Parathyroid adenoma (tissue), 2 donors: ENCODE measurements at regions not wholly inside any gene's neighbourhood (a gene's known extent, or its start where the extent isn't known, plus 50 kb on each side); places are given as distances from the start of the nearest gene placed in this dataset.

Source experiments
- H2AFZ ChIP-seq: fragments of 300-600 bp; sonication (generic); one replicate; pipeline ENCODE4 v1.7.0; 2017; ENCODE audit warnings: antibody characterized with exemption, mild to moderate bottlenecking
- H3K27ac ChIP-seq: fragments of 300-600 bp; sonication (generic); one replicate; pipeline ENCODE4 v1.7.0; 2017
- H3K27me3 ChIP-seq: fragments of 300-600 bp; sonication (generic); one replicate; pipeline ENCODE4 v1.7.0; 2017; ENCODE audit warnings: low read length; ENCODE audit not compliant: control insufficient read depth, insufficient read depth
- H3K36me3 ChIP-seq: fragments of 300-600 bp; sonication (generic); one replicate; pipeline ENCODE4 v1.7.0; 2017; ENCODE audit warnings: low read length; ENCODE audit not compliant: control insufficient read depth, insufficient read depth
- H3K4me1 ChIP-seq: fragments of 300-600 bp; sonication (generic); one replicate; pipeline ENCODE4 v1.7.0; 2017; ENCODE audit warnings: control low read depth
- H3K4me2 ChIP-seq: fragments of 300-600 bp; sonication (generic); one replicate; pipeline ENCODE4 v1.7.0; 2017; ENCODE audit warnings: low read length
- H3K4me3 ChIP-seq: fragments of 300-600 bp; sonication (generic); one replicate; pipeline ENCODE4 v1.7.0; 2017; ENCODE audit warnings: low read depth, low read length
- H3K79me2 ChIP-seq: fragments of 300-600 bp; sonication (generic); one replicate; pipeline ENCODE4 v1.7.0; 2017; ENCODE audit warnings: control low read depth
- H3K9ac ChIP-seq: fragments of 300-600 bp; sonication (generic); one replicate; pipeline ENCODE4 v1.7.0; 2017; ENCODE audit warnings: mild to moderate bottlenecking
- H3K9me3 ChIP-seq: fragments of 300-600 bp; sonication (generic); one replicate; pipeline ENCODE4 v1.7.0; 2017; ENCODE audit warnings: low read length; ENCODE audit not compliant: control insufficient read depth
- CTCF ChIP-seq: fragments of 300-600 bp; sonication (generic); IDR thresholded peaks from one replicate; pipeline ENCODE4 v1.7.0; 2017; ENCODE audit warnings: antibody characterized with exemption, mild to moderate bottlenecking
- donor health status: primary hyperparathyroidism.

GRCh38 chr18:56475250-56475649 is 163.1 kb downstream of the TXNL1 start:
- no peaks in the 10 kb centered on the region for H3K36me3 ChIP-seq
- H3K9me3 ChIP-seq: no peaks in the 10 kb centered on the region
- no peaks in the 10 kb centered on the region for H3K27me3 ChIP-seq
- H3K4me1 ChIP-seq: no peaks in the 10 kb centered on the region
- H2AFZ ChIP-seq: no peak overlapping the region
- H3K9ac ChIP-seq: no peak overlapping the region
- no peaks in the 10 kb centered on the region for H3K79me2 ChIP-seq
- no peak overlapping the region for H3K27ac ChIP-seq
- no peak overlapping the region for H3K4me3 ChIP-seq
- no peak for TF ChIP-seq CTCF
- no peak overlapping the region for H3K4me2 ChIP-seq

GRCh38 chr18:56473400-56474024 is 164.9 kb downstream of the TXNL1 start:
- H3K27me3 ChIP-seq: no peaks in the 10 kb centered on the region

GRCh38 chr18:56470406-56471351 is 167.7 kb downstream of the TXNL1 start:
- no peak overlapping the region for H3K9ac ChIP-seq
- H3K27me3 ChIP-seq: no peaks in the 10 kb centered on the region
- H3K36me3 ChIP-seq: no peaks in the 10 kb centered on the region
- H3K9me3 ChIP-seq: no peaks in the 10 kb centered on the region
- no peak overlapping the region for H3K4me3 ChIP-seq
- no peaks in the 10 kb centered on the region for H3K79me2 ChIP-seq
- no peaks in the 10 kb centered on the region for H3K4me1 ChIP-seq
- H3K27ac ChIP-seq: no peak overlapping the region
- TF ChIP-seq CTCF: no peak
- H2AFZ ChIP-seq: no peak overlapping the region
- H3K4me2 ChIP-seq: no peak overlapping the region

More at GRCh38 chr18:56473400-56474024, 164.9 kb downstream of the TXNL1 start:
- no peak overlapping the region for H3K27ac ChIP-seq
- no peak overlapping the region for H3K4me2 ChIP-seq
- H3K36me3 ChIP-seq: no peaks in the 10 kb centered on the region
- H3K9ac ChIP-seq: no peak overlapping the region
- no peaks in the 10 kb centered on the region for H3K9me3 ChIP-seq
- no peak overlapping the region for H3K4me3 ChIP-seq
- no peak for TF ChIP-seq CTCF
- no peaks in the 10 kb centered on the region for H3K4me1 ChIP-seq
- no peak overlapping the region for H2AFZ ChIP-seq
- no peaks in the 10 kb centered on the region for H3K79me2 ChIP-seq

- H3K27me3 ChIP-seq: no peaks in the 10 kb centered on the region
- no peaks in the 10 kb centered on the region for H3K9me3 ChIP-seq
- H3K4me3 ChIP-seq: no peak overlapping the region
- H3K4me1 ChIP-seq: no peaks in the 10 kb centered on the region
- H3K9ac ChIP-seq: no peak overlapping the region
- H3K4me2 ChIP-seq: no peak overlapping the region
- no peaks in the 10 kb centered on the region for H3K79me2 ChIP-seq
- H2AFZ ChIP-seq: no peak overlapping the region
- no peak for TF ChIP-seq CTCF
- H3K36me3 ChIP-seq: no peaks in the 10 kb centered on the region
- no peak overlapping the region for H3K27ac ChIP-seq
Observed at GRCh38 chr18:56469582-56469981, 168.8 kb downstream of the TXNL1 start.
